ENCODE measurements at regions not wholly inside any gene's neighbourhood (a gene's known extent, or its start where the extent isn't known, plus 50 kb on each side); places are given as distances from the start of the nearest gene placed in this dataset.

DNA sequence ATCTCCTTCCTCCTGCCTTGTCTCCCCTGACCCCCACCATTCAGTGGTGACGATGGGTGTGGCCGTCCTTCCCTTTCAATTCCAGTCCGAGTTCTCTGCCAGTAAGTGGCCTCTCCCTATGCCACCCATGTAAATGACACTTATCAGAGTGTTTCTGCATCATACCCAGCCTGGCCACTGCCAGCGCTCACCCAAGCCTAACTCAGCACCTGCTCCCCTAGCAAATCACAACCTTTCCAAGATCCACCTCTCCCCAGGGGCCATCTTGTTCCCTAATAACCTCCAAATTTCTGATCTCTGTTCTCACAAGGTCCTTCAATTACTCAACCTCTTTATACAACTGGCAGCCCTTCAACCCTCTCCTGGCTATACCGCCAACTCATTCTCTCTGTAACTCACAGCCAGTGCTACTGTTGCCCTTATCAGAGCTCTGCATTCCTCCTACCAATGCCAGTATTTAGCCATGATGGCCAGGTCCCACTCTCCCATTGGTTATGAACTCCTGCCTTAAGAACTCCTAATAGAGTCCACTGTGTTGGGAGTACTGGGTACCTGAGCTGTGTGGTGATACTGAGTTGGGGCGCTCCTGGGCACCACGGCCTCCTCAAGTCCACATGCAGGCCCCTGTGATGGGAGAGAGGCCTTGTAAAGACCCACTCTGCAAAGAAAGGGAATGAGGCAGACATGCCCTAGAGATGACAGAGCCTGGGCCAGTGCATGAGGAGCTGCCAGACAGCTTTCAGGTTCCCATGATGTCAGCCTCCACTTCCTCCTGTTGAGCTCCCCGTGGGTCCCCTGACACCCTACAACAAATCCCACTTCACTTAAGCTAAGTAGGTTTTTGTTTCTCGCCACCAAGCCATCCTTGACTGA, 187.4 kb upstream of the RREB1 start:
- no peak for FAIRE-seq

DNA sequence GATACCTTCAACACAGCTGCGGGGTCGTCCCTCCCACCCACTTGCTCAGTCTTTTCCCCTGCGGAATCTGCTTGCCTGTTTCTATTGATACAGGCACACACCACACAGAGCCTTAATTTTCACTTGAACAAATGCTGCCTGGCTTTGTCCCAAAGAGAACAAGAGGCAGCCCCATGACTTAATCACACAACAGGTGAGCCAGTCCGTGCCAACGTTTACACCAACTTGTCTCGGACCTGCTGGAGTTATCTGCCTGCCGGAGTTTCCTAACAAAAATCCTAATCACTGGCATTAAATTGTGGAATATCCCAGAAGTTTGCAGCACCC, 186.8 kb upstream of the RREB1 start:
- no peak for FAIRE-seq
- no peak for TF ChIP-seq TAF1 (IDR thresholded peaks at IDR 0.05; ENCODE audit: borderline replicate concordance, low read depth, low read length)
- TF ChIP-seq POLR2AphosphoS5 (IDR thresholded peaks at IDR 0.05; ENCODE audit: low read depth, low read length), result no peak
- TF ChIP-seq POLR2A (IDR thresholded peaks at IDR 0.05; ENCODE audit: low read depth, low read length), result no peak
- no peak for DNase-seq (ENCODE audit: insufficient read length)

More for the DNA sequence above, 187.4 kb upstream of the RREB1 start:
- no peak for TF ChIP-seq TAF1 (IDR thresholded peaks at IDR 0.05; ENCODE audit: borderline replicate concordance, low read depth, low read length)
- no peak for TF ChIP-seq POLR2AphosphoS5 (IDR thresholded peaks at IDR 0.05; ENCODE audit: low read depth, low read length)
- no peak for TF ChIP-seq POLR2A (IDR thresholded peaks at IDR 0.05; ENCODE audit: low read depth, low read length)
- no peak for DNase-seq (ENCODE audit: insufficient read length)

DNA sequence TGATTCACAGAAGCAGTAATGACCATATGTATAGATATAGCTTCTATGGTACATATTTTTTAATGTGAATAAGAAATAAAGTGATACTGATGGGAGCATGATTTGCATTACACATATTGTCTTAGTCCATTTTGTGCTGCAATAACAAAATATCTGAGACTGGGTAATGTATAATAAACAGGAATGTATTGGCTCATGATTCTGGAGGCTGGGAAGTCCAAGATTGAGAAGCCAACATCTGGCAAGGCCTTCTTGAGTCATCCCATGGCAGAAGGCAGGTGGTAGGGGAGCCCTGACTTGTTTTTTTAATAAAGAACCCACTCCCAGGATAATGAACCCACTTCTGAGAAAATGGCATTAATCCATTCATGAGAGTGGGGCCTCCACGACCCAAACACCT, 185.6 kb upstream of the RREB1 start:
- TF ChIP-seq POLR2A (IDR thresholded peaks at IDR 0.05; ENCODE audit: low read depth, low read length) (no peak), TAF1 (IDR thresholded peaks at IDR 0.05; ENCODE audit: borderline replicate concordance, low read depth, low read length) (no peak), POLR2AphosphoS5 (IDR thresholded peaks at IDR 0.05; ENCODE audit: low read depth, low read length) (no peak)
- DNase-seq (ENCODE audit: insufficient read length) (no peak), FAIRE-seq (no peak)

DNA sequence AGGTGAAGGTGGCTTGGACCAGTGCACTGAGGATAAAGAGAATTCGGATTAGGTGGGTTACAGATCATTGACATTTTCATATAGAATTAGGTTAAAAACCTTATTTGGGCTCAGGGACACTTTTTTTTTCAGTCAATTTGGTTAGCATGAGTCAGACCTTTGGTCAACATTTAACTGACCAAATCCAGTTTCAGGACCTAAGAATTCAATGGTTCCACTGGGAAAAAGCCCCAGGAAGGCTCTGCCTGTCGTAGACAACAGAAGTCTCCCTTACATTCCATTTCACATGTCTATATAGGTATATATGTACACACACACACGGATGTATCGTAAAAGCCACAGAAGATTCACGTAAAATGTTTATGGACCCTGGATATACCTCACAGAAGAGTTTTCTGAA, 184.2 kb upstream of the RREB1 start:
- no peak for TF ChIP-seq POLR2A (IDR thresholded peaks at IDR 0.05; ENCODE audit: low read depth, low read length)
- no peak for TF ChIP-seq POLR2AphosphoS5 (IDR thresholded peaks at IDR 0.05; ENCODE audit: low read depth, low read length)
- TF ChIP-seq TAF1 (IDR thresholded peaks at IDR 0.05; ENCODE audit: borderline replicate concordance, low read depth, low read length), result no peak
- FAIRE-seq (no peak), DNase-seq (ENCODE audit: insufficient read length) (no peak)

DNA sequence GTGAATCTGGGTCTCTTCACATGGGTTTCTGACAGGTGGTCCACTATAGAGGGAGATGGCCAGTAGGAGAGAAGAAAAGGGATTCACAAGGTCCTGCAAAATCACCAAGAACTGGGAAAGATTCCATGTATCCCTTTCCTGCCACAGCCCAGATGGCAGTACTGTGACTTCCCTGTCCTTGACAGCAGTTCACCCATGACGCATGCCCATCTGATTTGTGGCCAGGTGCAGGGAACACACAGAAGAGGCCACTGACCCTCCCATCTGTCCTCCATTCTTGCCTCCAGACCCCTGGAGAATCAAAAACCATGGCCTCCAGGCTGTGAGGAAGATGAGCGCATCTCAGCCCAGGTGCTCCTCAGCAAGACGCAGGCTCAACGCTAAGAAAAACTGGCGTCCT, 183.1 kb upstream of the RREB1 start:
- FAIRE-seq (no peak), DNase-seq (ENCODE audit: insufficient read length) (no peak)
- TF ChIP-seq POLR2AphosphoS5 (IDR thresholded peaks at IDR 0.05; ENCODE audit: low read depth, low read length) (no peak), POLR2A (IDR thresholded peaks at IDR 0.05; ENCODE audit: low read depth, low read length) (no peak), TAF1 (IDR thresholded peaks at IDR 0.05; ENCODE audit: borderline replicate concordance, low read depth, low read length) (no peak)

DNA sequence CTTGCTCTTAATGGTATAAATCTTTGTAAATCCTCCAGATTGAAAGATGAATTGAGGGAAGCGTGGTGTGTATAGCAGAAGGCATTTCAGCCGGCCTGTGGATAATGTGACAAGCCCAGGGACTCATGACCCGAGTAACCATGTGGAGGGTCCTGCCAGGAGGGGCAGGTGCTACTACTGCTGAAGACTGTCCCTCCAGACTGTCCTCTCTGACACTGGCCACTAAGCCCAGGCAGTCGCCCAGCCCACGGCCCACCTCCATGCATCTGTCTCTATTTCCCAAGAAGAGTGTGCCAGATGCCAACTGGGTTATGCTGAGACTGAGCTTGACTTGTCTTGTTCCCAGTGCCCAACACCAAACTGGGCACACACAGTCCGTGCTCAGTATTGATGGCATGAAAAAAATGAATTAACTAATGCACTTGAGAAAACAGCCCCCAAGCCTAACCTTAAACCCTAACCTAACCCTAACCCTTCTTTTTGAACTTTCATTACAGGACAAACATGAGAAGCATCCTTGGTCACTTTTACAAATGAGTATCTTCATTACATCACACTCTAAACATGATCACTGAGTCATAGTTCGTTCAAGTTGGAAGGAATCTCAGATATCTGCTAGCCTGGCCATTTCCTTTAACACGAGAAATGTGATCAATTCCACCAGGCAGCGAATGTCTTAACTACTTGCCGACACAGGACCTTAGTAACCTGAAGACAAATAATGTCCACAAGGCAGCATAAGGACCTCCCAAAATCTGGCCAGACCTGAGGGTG, 182.2 kb upstream of the RREB1 start:
- FAIRE-seq (no peak), DNase-seq (ENCODE audit: insufficient read length) (no peak)
- TF ChIP-seq POLR2A (IDR thresholded peaks at IDR 0.05; ENCODE audit: low read depth, low read length) (no peak), TAF1 (IDR thresholded peaks at IDR 0.05; ENCODE audit: borderline replicate concordance, low read depth, low read length) (no peak), POLR2AphosphoS5 (IDR thresholded peaks at IDR 0.05; ENCODE audit: low read depth, low read length) (no peak)

DNA sequence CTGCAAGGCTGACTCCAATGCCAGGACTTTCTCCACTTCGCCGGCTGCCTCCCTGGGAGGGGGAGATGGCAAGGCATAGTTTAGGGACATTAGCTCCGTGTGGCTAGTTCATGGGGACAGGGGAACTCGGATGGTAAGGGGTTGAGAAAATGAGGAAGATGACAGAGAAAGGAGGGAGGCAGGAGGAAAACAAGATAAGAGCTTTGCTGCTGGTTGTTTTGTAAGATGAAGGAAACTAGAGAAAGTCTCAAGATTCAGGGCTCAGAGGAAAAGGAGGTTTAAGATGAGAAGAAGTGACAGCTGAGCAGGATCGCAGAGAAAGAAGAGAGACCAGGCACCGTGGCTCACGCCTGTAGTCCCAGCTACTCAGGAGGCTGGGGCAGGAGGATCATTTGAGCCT, 180.9 kb upstream of the RREB1 start:
- no peak for DNase-seq (ENCODE audit: insufficient read length)
- FAIRE-seq, result no peak
- no peak for TF ChIP-seq POLR2A (IDR thresholded peaks at IDR 0.05; ENCODE audit: low read depth, low read length)
- no peak for TF ChIP-seq TAF1 (IDR thresholded peaks at IDR 0.05; ENCODE audit: borderline replicate concordance, low read depth, low read length)
- TF ChIP-seq POLR2AphosphoS5 (IDR thresholded peaks at IDR 0.05; ENCODE audit: low read depth, low read length), result no peak

DNA sequence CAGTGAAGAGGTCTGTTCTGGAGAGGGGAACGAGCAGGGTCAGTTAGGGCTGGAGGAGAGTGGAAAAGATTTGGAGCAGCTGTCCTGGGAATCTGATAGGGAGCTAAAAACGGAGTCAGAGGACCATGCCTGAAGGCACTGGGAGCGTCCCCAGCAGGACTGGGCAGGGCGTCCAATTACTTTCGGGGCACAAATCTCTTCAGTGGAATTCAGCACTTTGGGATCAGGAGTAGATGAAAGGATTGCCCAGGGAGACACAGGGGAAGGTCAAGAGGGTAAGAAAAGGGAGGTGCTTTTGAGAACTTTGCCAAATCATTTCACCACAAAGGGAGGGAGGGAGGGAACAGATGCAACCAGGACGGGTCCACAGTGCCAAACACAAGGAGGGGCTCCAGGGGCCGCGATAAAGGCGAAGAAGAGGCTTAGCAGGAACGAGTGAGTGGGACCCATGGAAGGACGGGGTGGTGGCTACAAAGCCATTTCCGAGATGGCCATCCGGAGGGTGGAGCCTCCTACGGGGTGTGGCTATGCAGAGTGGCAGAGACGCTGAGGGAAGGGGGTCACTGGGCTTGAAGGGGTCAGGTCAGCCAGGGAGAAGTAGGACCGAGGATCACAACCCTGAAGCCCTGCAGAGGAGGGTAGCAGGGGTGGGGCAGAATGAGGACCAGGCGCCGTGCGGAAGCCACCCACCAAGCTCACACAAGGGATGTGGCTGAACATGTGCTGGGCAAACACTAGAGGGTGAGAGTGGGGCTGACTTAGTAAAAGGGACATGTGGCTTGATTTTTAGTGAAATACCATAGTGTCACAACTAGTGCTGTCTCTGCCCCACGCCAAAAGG, 180.0 kb upstream of the RREB1 start:
- FAIRE-seq (no peak), DNase-seq (ENCODE audit: insufficient read length) (peak; percentile 23)
- TF ChIP-seq POLR2A (IDR thresholded peaks at IDR 0.05; ENCODE audit: low read depth, low read length), result no peak
- TF ChIP-seq POLR2AphosphoS5 (IDR thresholded peaks at IDR 0.05; ENCODE audit: low read depth, low read length), result no peak
- no peak for TF ChIP-seq TAF1 (IDR thresholded peaks at IDR 0.05; ENCODE audit: borderline replicate concordance, low read depth, low read length)

DNA sequence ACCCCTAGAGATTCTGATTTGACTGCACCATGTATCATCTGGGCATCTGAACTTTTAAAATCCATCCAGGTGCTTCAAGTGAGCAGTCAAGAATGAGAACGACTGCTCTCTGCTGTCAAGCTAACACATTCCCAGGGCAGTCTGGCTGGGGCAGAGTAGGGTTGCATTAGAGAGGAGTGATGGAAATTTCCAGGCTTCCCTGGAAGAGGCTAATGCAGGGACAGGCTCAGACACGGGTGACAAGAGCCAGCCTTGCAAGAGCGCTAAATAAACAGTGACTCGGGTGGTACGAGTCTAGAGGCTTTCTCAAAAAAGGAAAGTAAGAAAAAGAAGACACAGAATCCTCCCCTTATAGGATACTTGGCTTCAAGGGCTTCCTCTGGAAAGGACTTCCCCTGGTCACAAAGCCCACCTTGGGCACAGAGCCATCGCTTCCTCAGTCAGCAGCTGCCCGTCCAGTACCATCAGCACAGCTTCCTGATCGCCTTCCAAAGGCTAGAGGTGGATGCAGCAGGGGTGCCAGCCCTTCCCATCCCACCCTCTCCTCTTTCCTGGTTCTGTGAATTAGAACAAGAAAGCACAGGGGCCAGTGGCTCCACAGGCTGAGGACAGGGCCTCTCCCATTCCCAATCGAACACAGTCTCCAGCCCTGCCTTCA, 177.4 kb upstream of the RREB1 start:
- FAIRE-seq (no peak), DNase-seq (ENCODE audit: insufficient read length) (no peak)
- TF ChIP-seq POLR2A (IDR thresholded peaks at IDR 0.05; ENCODE audit: low read depth, low read length) (no peak), TAF1 (IDR thresholded peaks at IDR 0.05; ENCODE audit: borderline replicate concordance, low read depth, low read length) (no peak), POLR2AphosphoS5 (IDR thresholded peaks at IDR 0.05; ENCODE audit: low read depth, low read length) (no peak)

DNA sequence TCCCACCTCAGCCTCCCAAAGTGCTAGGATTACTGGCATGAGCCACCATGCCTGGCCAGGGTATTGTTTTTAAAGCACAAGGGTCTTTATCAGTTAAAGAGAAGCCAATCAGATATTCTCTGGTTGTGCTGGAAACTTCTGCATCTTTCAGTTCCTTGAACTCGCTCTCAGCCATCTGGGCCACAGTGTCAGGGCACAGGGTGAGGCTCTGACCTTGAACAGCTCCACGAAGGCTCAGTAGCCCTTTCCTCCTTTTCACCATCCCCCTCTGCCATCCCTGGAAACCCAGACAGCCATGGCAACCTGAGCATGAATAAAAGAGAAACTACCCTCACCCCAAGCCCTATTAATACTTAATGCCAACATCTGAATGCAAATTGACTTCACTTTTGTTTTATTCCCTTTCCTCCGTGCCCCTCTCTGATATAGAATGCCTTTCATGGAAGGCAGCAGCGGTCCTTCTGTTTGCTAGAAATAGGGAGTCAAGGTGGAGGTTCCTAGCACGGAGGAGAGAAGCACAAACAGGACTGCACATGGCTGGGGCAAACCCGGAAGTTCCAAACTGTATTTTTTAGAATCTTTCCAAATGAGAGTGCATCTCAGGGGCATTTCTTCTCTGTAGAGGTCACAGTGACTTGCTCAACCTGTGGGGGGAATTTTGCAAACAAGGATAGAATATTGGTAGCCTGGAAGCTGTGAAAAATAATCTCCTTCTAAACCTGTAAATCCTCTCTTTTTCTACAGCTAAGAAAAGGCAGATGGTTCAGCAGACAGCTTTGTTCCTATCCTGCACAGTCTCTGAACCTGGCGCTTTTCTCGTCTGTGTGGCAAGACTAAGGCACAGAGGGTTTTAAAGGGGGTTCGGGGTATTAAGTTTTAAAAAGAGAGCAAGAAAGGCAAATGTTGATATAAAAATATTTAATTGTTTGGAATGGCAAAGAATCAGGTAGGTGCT, 176.4 kb upstream of the RREB1 start:
- peak; percentile 25 for DNase-seq (ENCODE audit: insufficient read length)
- TF ChIP-seq TAF1 (IDR thresholded peaks at IDR 0.05; ENCODE audit: borderline replicate concordance, low read depth, low read length) (0 out of 2 replicates have a peak, but pooled peaks have one; percentile 22), POLR2AphosphoS5 (IDR thresholded peaks at IDR 0.05; ENCODE audit: low read depth, low read length) (no peak; the same call in 1 of the 2 replicates), POLR2A (IDR thresholded peaks at IDR 0.05; ENCODE audit: low read depth, low read length) (peak; percentile 48; the same call in 1 of the 2 replicates)
- FAIRE-seq, result peak; percentile 53

Data from GM12892 (cell line).